Liver (tissue), 8 donors: ENCODE measurements at regions not wholly inside any gene's neighbourhood (a gene's known extent, or its start where the extent isn't known, plus 50 kb on each side); places are given as distances from the start of the nearest gene placed in this dataset.

Experiments
- DNase-seq: peaks from one replicate; pipeline ENCODE4 v3.0.0-alpha.2; 2017; ENCODE audit warnings: low spot score
- H3K27ac ChIP-seq, 2 donors: one replicate each; pipeline ENCODE4 v1.7.0; 2013; ENCODE audit warnings: inconsistent platforms in 2 of 2, low read length in 2 of 2, control low read depth in 1 of 2, low read depth in 1 of 2, mild to moderate bottlenecking in 1 of 2
- H3K27me3 ChIP-seq, 4 donors: one replicate each; pipeline versions ENCODE4 v1.6.1 to v1.7.0; 2013; ENCODE audit warnings: low read length in 3 of 4, inconsistent platforms in 1 of 4, mild to moderate bottlenecking in 1 of 4, moderate library complexity in 1 of 4; ENCODE audit not compliant: control insufficient read depth in 4 of 4, insufficient read depth in 4 of 4
- H3K36me3 ChIP-seq, 4 donors: one replicate each; pipeline versions ENCODE4 v1.6.1 to v1.7.0; 2013; ENCODE audit warnings: low read length in 3 of 4, mild to moderate bottlenecking in 3 of 4, low read depth in 1 of 4, moderate library complexity in 1 of 4; ENCODE audit not compliant: control insufficient read depth in 4 of 4, insufficient read depth in 3 of 4
- H3K4me1 ChIP-seq, 4 donors: one replicate each; pipeline versions ENCODE4 v1.6.1 to v1.7.0; 2013; ENCODE audit warnings: low read length in 3 of 4, mild to moderate bottlenecking in 3 of 4, moderate library complexity in 1 of 4; ENCODE audit not compliant: control insufficient read depth in 4 of 4, insufficient read depth in 4 of 4
- H3K4me3 ChIP-seq, 3 donors: one replicate each; pipeline versions ENCODE4 v1.6.1 to v1.7.0; 2013; ENCODE audit warnings: low read length in 3 of 3, control low read depth in 1 of 3, low read depth in 1 of 3, mild to moderate bottlenecking in 1 of 3
- H3K9ac ChIP-seq, 2 donors: one replicate each; pipeline ENCODE4 v1.7.0; 2013; ENCODE audit warnings: low read length in 2 of 2, mild to moderate bottlenecking in 2 of 2, moderate library complexity in 2 of 2, control low read depth in 1 of 2, low read depth in 1 of 2
- H3K9me3 ChIP-seq, 4 donors: one replicate each; pipeline versions ENCODE4 v1.6.1 to v1.7.0; 2013; ENCODE audit warnings: low read length in 3 of 4; ENCODE audit not compliant: control insufficient read depth in 4 of 4
- EGR1 ChIP-seq, 2 donors: IDR thresholded peaks; 2 replicates each; pipeline ENCODE4 v1.6.1; 2016 to 2018; ENCODE audit warnings: antibody characterized with exemption in 2 of 2, low read depth in 2 of 2
- FOXA1 ChIP-seq: IDR thresholded peaks from 2 replicates; pipeline ENCODE4 v1.6.1; 2016; ENCODE audit warnings: antibody characterized with exemption
- FOXA2 ChIP-seq: IDR thresholded peaks from 2 replicates; pipeline ENCODE4 v1.6.1; 2016; ENCODE audit warnings: antibody characterized with exemption
- GABPA ChIP-seq, 2 donors: IDR thresholded peaks in 1 of 2; conservative IDR thresholded peaks in 1 of 2; 2 replicates each; pipeline ENCODE4 v1.6.1; 2016; ENCODE audit warnings: antibody characterized with exemption in 2 of 2, mild to moderate bottlenecking in 1 of 2, moderate library complexity in 1 of 2
- HNF4A ChIP-seq, 2 donors: conservative IDR thresholded peaks; 2 replicates each; pipeline ENCODE4 v1.6.1; 2016; ENCODE audit warnings: antibody characterized with exemption in 2 of 2, mild to moderate bottlenecking in 2 of 2
- HNF4G ChIP-seq: IDR thresholded peaks from 2 replicates; pipeline ENCODE4 v1.6.1; 2016; ENCODE audit warnings: antibody characterized with exemption
- JUND ChIP-seq, 2 donors: IDR thresholded peaks; 2 replicates each; pipeline ENCODE4 v1.6.1; 2016; ENCODE audit warnings: antibody characterized with exemption in 2 of 2
- NR2F2 ChIP-seq: IDR thresholded peaks from 2 replicates; pipeline ENCODE4 v1.6.1; 2016; ENCODE audit warnings: antibody characterized with exemption
- RAD21 ChIP-seq, 2 donors: IDR thresholded peaks; 2 replicates each; pipeline ENCODE4 v1.6.1; 2016; ENCODE audit warnings: antibody characterized with exemption in 2 of 2, mild to moderate bottlenecking in 2 of 2
- RXRA ChIP-seq, 2 donors: IDR thresholded peaks; 2 replicates each; pipeline ENCODE4 v1.6.1; 2017 to 2018; ENCODE audit warnings: antibody characterized with exemption in 2 of 2, mild to moderate bottlenecking in 1 of 2
- SP1 ChIP-seq: IDR thresholded peaks from 2 replicates; pipeline ENCODE4 v1.6.1; 2018; ENCODE audit warnings: antibody characterized with exemption, mild to moderate bottlenecking
- TAF1 ChIP-seq: conservative IDR thresholded peaks from 2 replicates; pipeline ENCODE4 v1.6.1; 2016; ENCODE audit warnings: antibody characterized with exemption, mild to moderate bottlenecking
- YY1 ChIP-seq: IDR thresholded peaks from 2 replicates; pipeline ENCODE4 v1.6.1; 2016; ENCODE audit warnings: antibody characterized with exemption, mild to moderate bottlenecking
- WGBS: extraction: QIAGEN DNeasy Blood & Tissue Kit; methylation state at CpG from one replicate; pipeline ENCODE4 v1.1.7; 2013; 5-methylcytosine and 5-hydroxymethylcytosine counted together
- TF ChIP-seq, protein P1 (sequence below): fragments of 150-350 bp; IDR thresholded peaks from 2 replicates; pipeline ENCODE4 v1.5.1; 2017; ENCODE audit warnings: improper control_type of control experiment, low read depth, low read length; ENCODE audit not compliant: missing input control
- TF ChIP-seq, protein P2 (sequence below): IDR thresholded peaks from 2 replicates; pipeline ENCODE4 v1.6.1; 2016; ENCODE audit warnings: antibody characterized with exemption, mild to moderate bottlenecking
- TF ChIP-seq, protein P3 (sequence below): IDR thresholded peaks from 2 replicates; pipeline ENCODE4 v1.6.1; 2016; ENCODE audit warnings: antibody characterized with exemption
- TF ChIP-seq, protein P4 (sequence below): IDR thresholded peaks from 2 replicates; pipeline ENCODE4 v1.6.1; 2016; ENCODE audit warnings: antibody characterized with exemption
- donor health status: healthy.
- donor health status: healthy.
- donor health status: healthy.
- donor health status: healthy.
- donor health status: healthy.

DNA sequence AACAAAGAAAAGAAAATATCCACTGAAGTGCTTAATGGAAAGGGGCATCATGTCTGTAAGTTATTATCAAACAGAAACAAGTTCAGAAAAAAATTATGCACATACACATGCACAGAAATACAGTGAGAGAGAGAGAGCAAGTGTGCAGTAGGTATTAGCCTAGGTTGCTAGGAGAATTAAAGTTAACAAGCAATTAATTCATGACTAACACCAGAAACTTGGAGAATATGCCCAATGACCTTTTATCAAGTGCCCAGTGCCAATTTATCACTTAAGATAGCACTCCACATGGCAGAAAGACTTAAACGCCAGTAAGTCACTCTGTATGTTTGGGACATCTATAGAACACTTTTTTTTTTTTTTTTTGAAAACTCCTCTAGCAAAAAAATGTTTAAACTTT is 56.2 kb upstream of the SLC16A1 start:
- H3K36me3 ChIP-seq = no peaks in the 10 kb centered on the region
- no peak overlapping the region for H3K27ac ChIP-seq
- 83% methylated on average over 1 of the region's 1 CpG for WGBS
- no peaks in the 10 kb centered on the region for H3K27me3 ChIP-seq
- DNase-seq = no peak
- peaks cover 2 to 22% (median 11%) of the 10 kb centered on the region in 4 donors for H3K4me1 ChIP-seq
- H3K9me3 ChIP-seq = no peaks in the 10 kb centered on the region
- no peak for TF ChIP-seq TAF1
- TF ChIP-seq, protein P1, sequence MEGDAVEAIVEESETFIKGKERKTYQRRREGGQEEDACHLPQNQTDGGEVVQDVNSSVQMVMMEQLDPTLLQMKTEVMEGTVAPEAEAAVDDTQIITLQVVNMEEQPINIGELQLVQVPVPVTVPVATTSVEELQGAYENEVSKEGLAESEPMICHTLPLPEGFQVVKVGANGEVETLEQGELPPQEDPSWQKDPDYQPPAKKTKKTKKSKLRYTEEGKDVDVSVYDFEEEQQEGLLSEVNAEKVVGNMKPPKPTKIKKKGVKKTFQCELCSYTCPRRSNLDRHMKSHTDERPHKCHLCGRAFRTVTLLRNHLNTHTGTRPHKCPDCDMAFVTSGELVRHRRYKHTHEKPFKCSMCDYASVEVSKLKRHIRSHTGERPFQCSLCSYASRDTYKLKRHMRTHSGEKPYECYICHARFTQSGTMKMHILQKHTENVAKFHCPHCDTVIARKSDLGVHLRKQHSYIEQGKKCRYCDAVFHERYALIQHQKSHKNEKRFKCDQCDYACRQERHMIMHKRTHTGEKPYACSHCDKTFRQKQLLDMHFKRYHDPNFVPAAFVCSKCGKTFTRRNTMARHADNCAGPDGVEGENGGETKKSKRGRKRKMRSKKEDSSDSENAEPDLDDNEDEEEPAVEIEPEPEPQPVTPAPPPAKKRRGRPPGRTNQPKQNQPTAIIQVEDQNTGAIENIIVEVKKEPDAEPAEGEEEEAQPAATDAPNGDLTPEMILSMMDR = no peak
- TF ChIP-seq, protein P2, sequence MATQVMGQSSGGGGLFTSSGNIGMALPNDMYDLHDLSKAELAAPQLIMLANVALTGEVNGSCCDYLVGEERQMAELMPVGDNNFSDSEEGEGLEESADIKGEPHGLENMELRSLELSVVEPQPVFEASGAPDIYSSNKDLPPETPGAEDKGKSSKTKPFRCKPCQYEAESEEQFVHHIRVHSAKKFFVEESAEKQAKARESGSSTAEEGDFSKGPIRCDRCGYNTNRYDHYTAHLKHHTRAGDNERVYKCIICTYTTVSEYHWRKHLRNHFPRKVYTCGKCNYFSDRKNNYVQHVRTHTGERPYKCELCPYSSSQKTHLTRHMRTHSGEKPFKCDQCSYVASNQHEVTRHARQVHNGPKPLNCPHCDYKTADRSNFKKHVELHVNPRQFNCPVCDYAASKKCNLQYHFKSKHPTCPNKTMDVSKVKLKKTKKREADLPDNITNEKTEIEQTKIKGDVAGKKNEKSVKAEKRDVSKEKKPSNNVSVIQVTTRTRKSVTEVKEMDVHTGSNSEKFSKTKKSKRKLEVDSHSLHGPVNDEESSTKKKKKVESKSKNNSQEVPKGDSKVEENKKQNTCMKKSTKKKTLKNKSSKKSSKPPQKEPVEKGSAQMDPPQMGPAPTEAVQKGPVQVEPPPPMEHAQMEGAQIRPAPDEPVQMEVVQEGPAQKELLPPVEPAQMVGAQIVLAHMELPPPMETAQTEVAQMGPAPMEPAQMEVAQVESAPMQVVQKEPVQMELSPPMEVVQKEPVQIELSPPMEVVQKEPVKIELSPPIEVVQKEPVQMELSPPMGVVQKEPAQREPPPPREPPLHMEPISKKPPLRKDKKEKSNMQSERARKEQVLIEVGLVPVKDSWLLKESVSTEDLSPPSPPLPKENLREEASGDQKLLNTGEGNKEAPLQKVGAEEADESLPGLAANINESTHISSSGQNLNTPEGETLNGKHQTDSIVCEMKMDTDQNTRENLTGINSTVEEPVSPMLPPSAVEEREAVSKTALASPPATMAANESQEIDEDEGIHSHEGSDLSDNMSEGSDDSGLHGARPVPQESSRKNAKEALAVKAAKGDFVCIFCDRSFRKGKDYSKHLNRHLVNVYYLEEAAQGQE = no peak
- TF ChIP-seq, protein P3, sequence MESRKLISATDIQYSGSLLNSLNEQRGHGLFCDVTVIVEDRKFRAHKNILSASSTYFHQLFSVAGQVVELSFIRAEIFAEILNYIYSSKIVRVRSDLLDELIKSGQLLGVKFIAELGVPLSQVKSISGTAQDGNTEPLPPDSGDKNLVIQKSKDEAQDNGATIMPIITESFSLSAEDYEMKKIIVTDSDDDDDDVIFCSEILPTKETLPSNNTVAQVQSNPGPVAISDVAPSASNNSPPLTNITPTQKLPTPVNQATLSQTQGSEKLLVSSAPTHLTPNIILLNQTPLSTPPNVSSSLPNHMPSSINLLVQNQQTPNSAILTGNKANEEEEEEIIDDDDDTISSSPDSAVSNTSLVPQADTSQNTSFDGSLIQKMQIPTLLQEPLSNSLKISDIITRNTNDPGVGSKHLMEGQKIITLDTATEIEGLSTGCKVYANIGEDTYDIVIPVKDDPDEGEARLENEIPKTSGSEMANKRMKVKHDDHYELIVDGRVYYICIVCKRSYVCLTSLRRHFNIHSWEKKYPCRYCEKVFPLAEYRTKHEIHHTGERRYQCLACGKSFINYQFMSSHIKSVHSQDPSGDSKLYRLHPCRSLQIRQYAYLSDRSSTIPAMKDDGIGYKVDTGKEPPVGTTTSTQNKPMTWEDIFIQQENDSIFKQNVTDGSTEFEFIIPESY = no peak
- no peak overlapping the region for H3K9ac ChIP-seq
- H3K4me3 ChIP-seq = no peak overlapping the region

DNA sequence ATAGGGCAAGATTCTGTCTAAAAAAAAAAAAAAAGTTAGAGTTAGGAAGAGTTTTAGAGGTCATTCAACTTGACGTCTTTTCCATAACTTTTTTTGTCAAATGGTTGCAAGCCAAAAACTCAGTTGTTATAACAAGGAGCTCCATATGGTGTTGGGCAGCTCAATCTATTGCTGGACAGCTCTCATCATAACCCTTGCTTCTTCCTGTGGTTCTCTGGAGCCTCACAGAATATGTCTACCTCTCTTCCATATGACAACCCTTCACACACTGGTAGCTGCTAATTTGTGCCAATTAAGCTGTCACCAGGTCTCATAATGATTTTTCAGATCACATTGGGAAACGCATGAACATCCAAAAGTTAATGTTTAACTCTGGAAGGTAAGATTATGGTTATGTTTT is 57.8 kb upstream of the SLC16A1 start:
- TF ChIP-seq YY1 (peak; percentile 39), HNF4G (no peak), TAF1 (no peak), HNF4A (conservative IDR thresholded peaks at IDR 0.05) (peak in 1 of 2 donors; percentile 13), SP1 (peak; percentile 27), FOXA2 (no peak), NR2F2 (no peak), RAD21 (IDR thresholded peaks at IDR 0.05) (no peak), FOXA1 (no peak), EGR1 (IDR thresholded peaks at IDR 0.05; ENCODE audit: low read depth in 2 of 2) (no peak), JUND (IDR thresholded peaks at IDR 0.05) (no peak), GABPA (IDR thresholded peaks at IDR 0.05 in 1 of 2, conservative IDR thresholded peaks at IDR 0.05 in 1 of 2) (no peak), RXRA (IDR thresholded peaks at IDR 0.05) (peak; percentile 34 to 42)
- TF ChIP-seq, protein P2 = peak; percentile 96
- TF ChIP-seq, protein P3 = no peak
- TF ChIP-seq, protein P1 = no peak
- TF ChIP-seq, protein P4, sequence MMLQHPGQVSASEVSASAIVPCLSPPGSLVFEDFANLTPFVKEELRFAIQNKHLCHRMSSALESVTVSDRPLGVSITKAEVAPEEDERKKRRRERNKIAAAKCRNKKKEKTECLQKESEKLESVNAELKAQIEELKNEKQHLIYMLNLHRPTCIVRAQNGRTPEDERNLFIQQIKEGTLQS = no peak
- no peak overlapping the region for H3K27ac ChIP-seq
- 38% methylated on average over 2 of the region's 2 CpGs for WGBS
- no peak overlapping the region for H3K4me3 ChIP-seq
- H3K4me1 ChIP-seq = peaks cover 2 to 9% (median 4%) of the 10 kb centered on the region in 4 donors
- H3K27me3 ChIP-seq = no peaks in the 10 kb centered on the region
- no peak for DNase-seq
- H3K9me3 ChIP-seq = no peaks in the 10 kb centered on the region
- H3K36me3 ChIP-seq = no peaks in the 10 kb centered on the region
- H3K9ac ChIP-seq = no peak overlapping the region
